Omental fat pad (tissue), 3 donors: ENCODE measurements at regions not wholly inside any gene's neighbourhood (a gene's known extent, or its start where the extent isn't known, plus 50 kb on each side); places are given as distances from the start of the nearest gene placed in this dataset.
"Not testable (repeated sequence)": the region's sequence is repeated elsewhere in the genome, so short reads cannot be mapped to it uniquely, and the experiment has no call there.

Experiments
- ATAC-seq: fragments of 150-250 bp; one replicate; pipeline ENCODE4 v1.9.1; 2016; ENCODE audit warnings: mild to moderate bottlenecking, moderate library complexity; ENCODE audit not compliant: low FRiP score
- DNase-seq: peaks from one replicate; pipeline ENCODE4 v3.0.0-alpha.2; 2019; ENCODE audit warnings: low spot score
- CTCF ChIP-seq, 3 donors: fragments of 450-650 bp; IDR thresholded peaks; one replicate each; pipeline ENCODE4 v1.5.1; 2016 to 2017; ENCODE audit warnings: antibody characterized with exemption in 3 of 3, mild to moderate bottlenecking in 3 of 3, moderate library complexity in 2 of 3

GRCh38 chr1:200265104-200265503, 144.7 kb downstream of the ZNF281 start:
- no peak for TF ChIP-seq CTCF (IDR thresholded peaks at IDR 0.05)
- DNase-seq (no peak), ATAC-seq (no peak)

GRCh38 chr1:200263203-200263602, 146.6 kb downstream of the ZNF281 start:
- no peak for ATAC-seq
- no peak for TF ChIP-seq CTCF (IDR thresholded peaks at IDR 0.05)
- no peak for DNase-seq

- DNase-seq (no peak), ATAC-seq (no peak)
- no peak for TF ChIP-seq CTCF (IDR thresholded peaks at IDR 0.05)
These were observed 147.4 kb downstream of the ZNF281 start for GRCh38 chr1:200262326-200262965.

GRCh38 chr1:200260597-200261335, 149.1 kb downstream of the ZNF281 start:
- DNase-seq: no peak
- no peak for ATAC-seq
- no peak for TF ChIP-seq CTCF (IDR thresholded peaks at IDR 0.05)

GRCh38 chr1:200258447-200259375, 151.1 kb downstream of the ZNF281 start:
- TF ChIP-seq CTCF (IDR thresholded peaks at IDR 0.05): no peak
- DNase-seq (no peak), ATAC-seq (no peak)

GRCh38 chr1:200257235-200257634, 152.6 kb downstream of the ZNF281 start:
- ATAC-seq: no peak
- TF ChIP-seq CTCF (IDR thresholded peaks at IDR 0.05): no peak
- no peak for DNase-seq

- ATAC-seq, DNase-seq: not testable (repeated sequence)
These were observed 155.2 kb downstream of the ZNF281 start for GRCh38 chr1:200254602-200255001.
